C4-2B (cell line): ENCODE measurements at regions not wholly inside any gene's neighbourhood (a gene's known extent, or its start where the extent isn't known, plus 50 kb on each side); places are given as distances from the start of the nearest gene placed in this dataset.

ENCODE experiments used
- H3K27ac ChIP-seq: fragments of 450-650 bp; 2 replicates; pipeline ENCODE4 v1.5.1; 2017
- CTCF ChIP-seq: fragments of 450-650 bp; conservative IDR thresholded peaks from 2 replicates; pipeline ENCODE4 v1.5.1; 2017; ENCODE audit warnings: mild to moderate bottlenecking
- ZFX ChIP-seq: fragments of 450-650 bp; IDR thresholded peaks from 2 replicates; pipeline ENCODE4 v1.6.1; 2017

GRCh38 chr13:74006666-74007065 lies 127.5 kb downstream of the KLF12 start:
- TF ChIP-seq ZFX (no peak), CTCF (no peak)
- no peak overlapping the region for H3K27ac ChIP-seq

- H3K27ac ChIP-seq, result no peak overlapping the region
Measured at GRCh38 chr13:74005320-74006157, 128.7 kb downstream of the KLF12 start.

GRCh38 chr13:74004109-74004508 lies 130.1 kb downstream of the KLF12 start:
- no peak overlapping the region for H3K27ac ChIP-seq
- no peak for TF ChIP-seq CTCF
- TF ChIP-seq ZFX, result no peak

More at GRCh38 chr13:74005320-74006157, 128.7 kb downstream of the KLF12 start:
- TF ChIP-seq ZFX, result no peak
- no peak for TF ChIP-seq CTCF

- H3K27ac ChIP-seq, result no peak overlapping the region
- TF ChIP-seq ZFX (no peak), CTCF (no peak)
Measured at GRCh38 chr13:74003374-74003773, 130.8 kb downstream of the KLF12 start.

- no peak for TF ChIP-seq ZFX
- TF ChIP-seq CTCF, result no peak
- H3K27ac ChIP-seq, result no peak overlapping the region
Measured at GRCh38 chr13:74000876-74001275, 133.3 kb downstream of the KLF12 start.

GRCh38 chr13:73998631-73999030 lies 135.6 kb downstream of the KLF12 start:
- H3K27ac ChIP-seq, result no peak overlapping the region

More at GRCh38 chr13:73998631-73999030, 135.6 kb downstream of the KLF12 start:
- no peak for TF ChIP-seq ZFX
- TF ChIP-seq CTCF, result no peak
